Right lobe of liver (tissue), 6 donors: ENCODE measurements at regions not wholly inside any gene's neighbourhood (a gene's known extent, or its start where the extent isn't known, plus 50 kb on each side); places are given as distances from the start of the nearest gene placed in this dataset.

ENCODE experiments used
- ATAC-seq, 4 donors: fragments of 200-7000 bp; cut with Tn5 transposase; one replicate each; pipeline ENCODE4 v1.9.1; 2020; ENCODE audit warnings: mild to moderate bottlenecking in 4 of 4, moderate library complexity in 4 of 4
- DNase-seq, 3 donors: peaks; one replicate each; pipeline ENCODE4 v3.0.0-alpha.2; 2020
- H3K27ac ChIP-seq, 3 donors: fragments of 200-600 bp; one replicate each; pipeline ENCODE4 v1.8.0; 2022
- H3K27me3 ChIP-seq, 2 donors: fragments of 200-600 bp; one replicate each; pipeline ENCODE4 v1.8.0; 2022
- H3K36me3 ChIP-seq, 4 donors: fragments of 200-600 bp; sonication (generic) in 1 of 4; one replicate each; pipeline versions ENCODE4 v1.5.1 to v1.8.0; 2017 to 2022; ENCODE audit warnings: control low read depth in 1 of 4
- H3K4me1 ChIP-seq, 4 donors: fragments of 200-600 bp; sonication (generic) in 1 of 4; one replicate each; pipeline versions ENCODE4 v1.5.1 to v1.8.0; 2017 to 2022; ENCODE audit warnings: control low read depth in 1 of 4
- H3K4me3 ChIP-seq, 3 donors: fragments of 200-600 bp; one replicate each; pipeline ENCODE4 v1.8.0; 2022
- H3K9me3 ChIP-seq, 4 donors: fragments of 200-600 bp; sonication (generic) in 1 of 4; one replicate each; pipeline versions ENCODE4 v1.5.1 to v1.8.0; 2017 to 2022; ENCODE audit warnings: control low read depth in 1 of 4
- CTCF ChIP-seq, 4 donors: fragments of 200-600 bp in 3 of 4; fragments of 450-650 bp in 1 of 4; IDR thresholded peaks; one replicate each; pipeline versions ENCODE4 v1.5.1 to v1.8.0; 2016 to 2022; ENCODE audit warnings: antibody characterized with exemption in 4 of 4, mild to moderate bottlenecking in 2 of 4
- POLR2A ChIP-seq: fragments of 450-650 bp; IDR thresholded peaks from one replicate; pipeline ENCODE4 v1.6.1; 2017; ENCODE audit warnings: antibody characterized with exemption, mild to moderate bottlenecking
- WGBS: methylation state at CpG from one replicate; pipeline ENCODE4 v1.1.6; 2018; ENCODE audit warnings: low coverage, low lambda C conversion rate; ENCODE audit not compliant: insufficient coverage; ENCODE audit errors: missing lambda C conversion rate; 5-methylcytosine and 5-hydroxymethylcytosine counted together
- intact Hi-C, 2 donors: fragments of 100-400 bp; cut with DNase I; formaldehyde crosslinking; loops; one replicate each; pipeline versions ENCODE4 v1.11.2 to v1.14.1; 2022
- donor health status: DM: no; HTN: yes; CAD: no.
- donor health status: DM: no; HTN: no; CAD: no.
- donor health status: DM: no; HTN: no; CAD: no.
- donor health status: DM: no; HTN: yes; CAD: no.
- donor health status: DM: no; HTN: yes; CAD: no.

GRCh38 chr17:33522623-33523022 lies 229.5 kb upstream of the ASIC2 start:
- TF ChIP-seq POLR2A (no peak), CTCF (IDR thresholded peaks at IDR 0.05) (no peak)
- Histone ChIP-seq H3K9me3 (no peaks in the 10 kb centered on the region), H3K4me3 (no peak overlapping the region), H3K27me3 (no peaks in the 10 kb centered on the region), H3K27ac (no peak overlapping the region), H3K36me3 (no peaks in the 10 kb centered on the region), H3K4me1 (peaks cover 0 to 10% (median 0%) of the 10 kb centered on the region in 4 donors)
- ATAC-seq (no peak), DNase-seq (no peak)
- intact Hi-C loops = no loop called here
- WGBS = 55% methylated on average over 4 of the region's 8 CpGs

- no peak for ATAC-seq
- 48% methylated on average over 4 of the region's 5 CpGs for WGBS
- H3K4me1 ChIP-seq = peaks cover 0 to 10% (median 0%) of the 10 kb centered on the region in 4 donors
- no peak overlapping the region for H3K4me3 ChIP-seq
- H3K27me3 ChIP-seq = no peaks in the 10 kb centered on the region
- no peaks in the 10 kb centered on the region for H3K36me3 ChIP-seq
- intact Hi-C loops = no loop called here
- TF ChIP-seq POLR2A (no peak), CTCF (IDR thresholded peaks at IDR 0.05) (no peak)
- H3K27ac ChIP-seq = no peak overlapping the region
- no peak for DNase-seq
- H3K9me3 ChIP-seq = no peaks in the 10 kb centered on the region
Observed at GRCh38 chr17:33523577-33523981, 230.5 kb upstream of the ASIC2 start.

- Histone ChIP-seq H3K4me3 (no peak overlapping the region), H3K27me3 (no peaks in the 10 kb centered on the region), H3K27ac (no peak overlapping the region), H3K9me3 (no peaks in the 10 kb centered on the region), H3K36me3 (no peaks in the 10 kb centered on the region), H3K4me1 (peaks cover 0 to 4% (median 0%) of the 10 kb centered on the region in 4 donors)
- TF ChIP-seq POLR2A (no peak), CTCF (IDR thresholded peaks at IDR 0.05) (no peak)
- DNase-seq = no peak
- intact Hi-C loops = no loop called here
- ATAC-seq = no peak
- WGBS = 67% methylated on average over 4 of the region's 7 CpGs
Observed at GRCh38 chr17:33525186-33525585, 232.1 kb upstream of the ASIC2 start.

GRCh38 chr17:33526717-33527116 lies 233.6 kb upstream of the ASIC2 start:
- H3K9me3 ChIP-seq = no peaks in the 10 kb centered on the region
- H3K36me3 ChIP-seq = no peaks in the 10 kb centered on the region
- 49% methylated on average over 4 of the region's 5 CpGs for WGBS
- no peak for TF ChIP-seq CTCF (IDR thresholded peaks at IDR 0.05)
- H3K27me3 ChIP-seq = no peaks in the 10 kb centered on the region
- intact Hi-C loops = no loop called here
- H3K27ac ChIP-seq = no peak overlapping the region
- ATAC-seq (no peak), DNase-seq (no peak)
- no peak overlapping the region for H3K4me3 ChIP-seq
- no peaks in the 10 kb centered on the region for H3K4me1 ChIP-seq

- 52% methylated on average over 3 of the region's 3 CpGs for WGBS
- ATAC-seq (no peak), DNase-seq (no peak)
- Histone ChIP-seq H3K36me3 (no peaks in the 10 kb centered on the region), H3K4me3 (no peak overlapping the region), H3K27ac (no peak overlapping the region), H3K4me1 (no peaks in the 10 kb centered on the region), H3K9me3 (no peaks in the 10 kb centered on the region), H3K27me3 (no peaks in the 10 kb centered on the region)
- TF ChIP-seq CTCF (IDR thresholded peaks at IDR 0.05) (no peak), POLR2A (no peak)
- intact Hi-C loops = no loop called here
Observed at GRCh38 chr17:33527290-33527689, 234.2 kb upstream of the ASIC2 start.
